GM18520 (cell line): ENCODE measurements at regions not wholly inside any gene's neighbourhood (a gene's known extent, or its start where the extent isn't known, plus 50 kb on each side); places are given as distances from the start of the nearest gene placed in this dataset.

Source experiments
- ATAC-seq: cut with Tn5 transposase; IDR thresholded peaks from one replicate; pipeline ENCODE4 v1.9.1; 2021; ENCODE audit not compliant: unreplicated experiment

DNA sequence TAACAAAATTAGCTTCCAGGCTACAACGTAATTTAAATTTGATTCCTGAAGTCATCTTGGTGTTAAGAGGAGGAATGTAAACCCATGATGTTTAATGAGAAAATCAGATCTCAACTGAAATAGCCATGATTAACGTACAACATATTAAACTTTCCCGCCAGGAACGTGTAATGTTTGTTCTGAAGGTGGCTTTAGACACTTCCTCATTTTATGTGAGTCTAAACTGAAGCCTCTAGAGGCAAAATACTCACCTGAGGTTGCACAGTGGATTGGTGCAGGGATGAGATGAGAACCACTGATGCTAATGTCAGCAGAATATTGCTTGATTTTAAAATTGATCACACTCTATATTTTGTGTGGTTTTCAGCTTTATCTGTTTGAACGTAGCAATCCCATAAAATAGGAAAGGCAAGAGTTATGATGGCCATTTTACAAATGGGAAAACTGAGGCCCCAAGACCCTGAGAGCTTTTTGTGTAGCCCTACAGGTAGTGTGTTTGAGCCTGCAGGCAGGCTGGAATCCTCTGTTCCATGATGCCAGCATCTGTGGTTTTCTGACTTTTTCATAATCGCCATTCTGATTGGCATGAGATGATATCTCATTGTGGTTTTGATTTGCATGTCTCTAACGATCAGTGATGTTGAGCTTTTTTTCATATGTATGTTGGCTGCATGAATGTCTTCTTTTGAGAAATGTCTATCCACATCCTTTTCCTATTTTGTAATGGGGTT, 243.7 kb upstream of the BMPER start:
- no peak for ATAC-seq

DNA sequence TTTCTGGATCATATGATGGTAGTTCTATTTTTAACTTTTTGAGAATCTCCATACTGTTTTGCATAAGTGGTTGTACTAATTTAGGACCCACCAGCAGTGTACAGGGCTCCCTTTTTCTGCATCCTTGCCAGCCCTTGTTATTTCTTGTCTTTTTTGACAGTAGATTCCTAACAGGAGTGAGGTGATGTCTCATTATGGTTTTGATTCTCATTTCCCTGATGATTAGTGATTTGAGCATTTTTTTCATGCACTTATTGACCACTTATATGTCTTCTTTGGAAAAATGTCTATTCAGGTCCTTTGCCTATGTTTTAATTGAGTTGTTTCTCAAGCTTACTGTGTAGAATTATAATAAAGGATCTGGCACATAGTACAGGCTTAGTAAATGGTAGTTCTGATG, 238.8 kb upstream of the BMPER start:
- no peak for ATAC-seq

DNA sequence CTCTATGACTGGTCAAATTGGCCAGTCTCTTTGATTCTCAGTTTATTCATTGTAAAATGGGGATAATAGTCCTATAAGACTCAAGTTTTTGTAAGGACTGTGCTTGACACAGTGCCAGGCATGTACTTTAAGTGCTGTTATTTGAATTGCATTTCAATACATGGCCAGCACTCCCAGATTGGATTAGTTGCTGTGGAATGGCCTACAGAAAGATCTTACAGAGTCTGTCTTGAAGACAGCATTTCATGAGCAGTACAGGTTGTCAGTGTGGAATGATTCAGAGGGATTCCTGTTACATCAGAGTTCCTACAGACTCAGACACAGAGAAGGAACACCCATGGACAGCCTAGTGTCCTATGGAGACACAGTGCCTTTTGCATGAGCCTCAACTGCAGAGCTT, 238.1 kb upstream of the BMPER start:
- no peak for ATAC-seq

DNA sequence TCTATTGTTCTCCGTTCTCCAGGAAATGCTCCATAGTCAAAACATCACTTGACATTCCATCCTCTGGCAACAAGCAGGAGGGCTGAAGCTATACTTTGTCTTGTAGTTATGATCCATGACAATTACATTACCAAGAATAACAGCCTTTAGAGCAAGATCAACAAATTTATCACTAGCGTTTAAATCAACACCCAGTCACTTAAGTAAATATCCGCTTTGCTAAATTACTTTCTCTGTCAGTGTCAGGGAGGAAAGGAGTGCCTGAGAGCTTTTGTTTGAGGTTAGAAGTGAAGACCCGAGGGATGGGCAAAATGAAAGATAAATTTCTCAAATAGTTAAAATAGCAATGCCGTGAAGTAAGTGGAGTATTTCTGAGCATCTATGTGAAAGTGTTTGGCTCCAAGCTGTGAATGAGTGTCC, 236.1 kb upstream of the BMPER start:
- no peak for ATAC-seq

DNA sequence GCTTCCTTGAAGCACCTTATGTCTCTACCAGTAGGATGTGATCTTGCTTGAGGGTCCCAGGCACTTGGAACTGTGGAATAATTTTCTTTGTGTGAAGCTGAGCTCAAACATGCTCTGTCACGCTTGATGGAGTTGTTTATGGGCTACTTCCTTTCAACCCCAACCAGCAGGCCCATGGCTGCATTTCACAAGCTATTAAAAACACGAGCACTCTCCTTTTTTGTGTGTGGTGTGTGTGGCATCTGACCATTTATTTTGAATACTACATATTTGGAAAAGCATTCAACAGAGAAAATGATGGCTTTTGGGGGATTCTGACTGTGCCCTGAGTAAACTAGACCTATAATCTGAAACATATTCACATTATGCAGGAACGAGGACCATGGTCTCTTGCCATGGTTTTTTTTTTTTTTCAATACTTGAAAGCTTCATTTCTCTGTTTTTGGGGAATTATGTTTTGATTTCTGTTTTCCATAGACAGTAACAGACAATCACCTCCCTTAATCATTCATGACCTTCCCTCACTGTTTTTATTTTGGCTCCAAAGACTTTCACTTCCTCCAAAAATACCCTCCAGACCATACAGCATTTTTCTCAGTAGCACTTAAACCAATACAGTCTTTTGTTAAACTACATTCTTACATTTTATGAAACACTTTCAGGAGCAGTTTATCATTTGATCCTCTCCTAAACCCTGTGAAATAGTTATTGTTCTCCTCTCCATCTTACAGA, 233.6 kb upstream of the BMPER start:
- ATAC-seq: no peak

DNA sequence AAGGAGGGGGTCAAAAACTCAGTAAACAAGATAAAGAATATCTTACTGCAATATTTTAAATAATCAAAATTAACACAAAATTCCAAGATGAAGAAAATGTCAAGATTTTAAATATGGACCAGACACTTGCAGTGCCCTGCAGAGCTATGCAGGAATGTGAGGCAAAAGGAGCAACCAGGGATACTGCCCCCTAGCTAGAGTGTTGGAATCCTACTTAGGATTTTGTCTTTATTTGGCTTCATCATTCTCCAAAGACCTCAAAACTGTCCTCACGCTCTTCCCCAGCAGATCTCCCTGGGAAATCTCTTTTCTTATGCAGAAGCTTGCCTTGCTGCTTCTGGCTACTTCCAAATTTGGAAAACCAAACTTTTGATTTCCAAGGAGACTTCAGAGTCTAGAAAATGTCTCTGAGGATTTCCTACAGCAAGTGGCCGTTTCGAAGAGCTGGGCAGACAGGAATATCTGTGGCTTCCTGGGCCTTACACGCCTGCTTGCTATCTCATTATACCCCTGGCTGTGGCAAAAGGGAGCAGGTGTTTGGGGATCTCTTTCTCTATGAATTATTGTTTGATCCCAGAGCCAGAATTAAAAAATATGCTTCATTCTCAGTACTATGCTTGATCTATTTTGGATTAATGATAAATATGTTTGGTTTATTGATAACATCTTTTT, 232.2 kb upstream of the BMPER start:
- no peak for ATAC-seq

DNA sequence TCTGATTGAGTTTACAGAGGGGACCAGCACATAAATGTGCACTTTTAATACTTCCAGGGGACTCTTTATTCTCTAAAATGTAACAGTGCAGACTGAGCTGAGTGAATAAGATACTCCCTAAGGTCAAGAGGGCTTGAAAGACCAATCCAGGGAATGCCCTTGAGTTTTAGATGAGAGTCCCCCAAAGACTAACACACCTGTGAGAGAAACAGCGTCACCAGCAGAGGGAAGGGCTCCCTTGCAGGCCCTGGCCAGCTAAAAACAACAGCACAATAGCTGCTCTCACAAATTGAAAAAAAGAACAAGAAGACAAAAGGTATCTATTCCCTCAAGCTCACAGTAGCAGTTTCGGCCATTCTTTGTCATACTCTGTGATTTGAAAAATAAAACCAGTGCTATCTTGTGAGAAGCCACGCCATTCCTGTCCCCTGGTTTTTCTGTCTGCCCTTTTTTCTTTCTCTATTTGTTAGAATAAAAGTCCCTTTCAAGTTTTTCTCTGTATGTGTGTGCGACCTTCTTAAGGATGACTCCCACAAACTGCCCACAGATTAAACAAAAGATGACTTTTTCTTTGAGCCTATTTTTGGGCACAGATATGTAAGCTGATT, 230.4 kb upstream of the BMPER start:
- no peak for ATAC-seq

DNA sequence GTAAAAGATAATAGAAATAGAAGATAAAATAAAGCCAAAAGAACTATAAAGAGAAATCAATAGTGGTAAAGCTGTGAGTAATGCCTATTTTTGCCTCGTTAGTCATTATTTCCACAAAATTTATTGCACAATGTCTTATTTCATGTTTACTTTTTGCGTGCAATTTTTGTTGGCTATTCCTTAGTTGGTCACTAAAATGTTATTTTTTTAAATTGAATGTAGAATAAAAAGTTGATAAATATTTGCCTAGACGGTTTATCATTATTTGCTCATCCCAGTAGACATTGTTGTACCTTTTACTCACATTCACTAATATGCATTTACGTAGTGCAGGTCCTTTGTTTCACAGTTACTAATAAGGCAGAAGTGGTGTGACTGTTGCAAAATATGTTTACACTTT, 227.8 kb upstream of the BMPER start:
- ATAC-seq: no peak

DNA sequence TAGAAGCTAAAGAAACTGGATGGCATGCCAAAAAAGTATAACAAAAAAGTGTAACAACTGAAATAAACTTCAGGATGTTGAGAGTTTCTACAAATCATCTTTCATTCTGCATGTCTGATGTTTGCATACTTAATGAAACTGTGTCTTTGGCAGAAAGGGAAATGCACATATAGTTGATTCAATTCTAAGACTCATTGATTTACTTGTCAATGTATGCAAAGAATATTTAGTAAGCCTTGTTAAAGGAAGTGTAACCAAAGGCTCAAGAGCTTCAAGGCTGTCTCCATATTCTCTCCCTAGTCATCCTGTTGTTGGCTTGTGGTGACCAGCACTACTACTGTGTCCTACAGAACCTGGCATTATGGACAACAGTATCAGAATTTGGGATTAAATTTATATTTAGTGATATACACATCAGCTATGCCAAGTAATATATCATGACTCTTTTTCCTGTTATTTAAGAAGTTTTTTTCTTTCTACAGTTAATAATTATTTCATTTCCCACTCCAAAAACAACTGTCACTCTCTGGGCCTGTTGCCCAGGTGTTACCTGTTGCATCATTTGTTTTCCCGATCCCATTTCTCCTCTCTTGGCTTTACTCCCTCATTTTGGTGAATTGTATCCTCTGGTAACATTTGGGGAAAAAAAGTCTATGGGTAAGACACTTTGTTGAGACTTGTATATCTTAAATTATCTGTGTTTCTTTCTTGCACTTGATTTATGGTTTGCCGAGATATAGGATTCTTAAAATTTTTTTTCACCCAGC, 226.6 kb upstream of the BMPER start:
- no peak for ATAC-seq

DNA sequence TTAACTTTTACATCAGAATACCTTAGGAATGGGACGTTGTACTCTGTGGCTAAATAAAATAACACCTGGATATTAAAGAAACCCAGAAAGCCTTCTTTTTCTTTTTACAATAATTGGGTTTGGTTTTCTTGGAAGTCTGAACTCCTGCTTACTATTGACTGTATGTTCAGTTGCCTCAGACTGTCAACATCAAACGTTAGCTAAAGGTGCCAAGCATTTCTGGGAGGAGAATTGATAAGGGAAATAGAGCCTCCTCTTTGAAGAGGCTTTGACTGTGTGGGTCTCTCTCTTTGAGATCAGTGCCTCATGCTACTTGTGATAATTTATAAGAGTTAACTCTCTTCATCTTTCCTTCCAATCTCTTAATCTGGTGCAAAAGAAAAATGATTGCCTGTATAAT, 224.7 kb upstream of the BMPER start:
- no peak for ATAC-seq

DNA sequence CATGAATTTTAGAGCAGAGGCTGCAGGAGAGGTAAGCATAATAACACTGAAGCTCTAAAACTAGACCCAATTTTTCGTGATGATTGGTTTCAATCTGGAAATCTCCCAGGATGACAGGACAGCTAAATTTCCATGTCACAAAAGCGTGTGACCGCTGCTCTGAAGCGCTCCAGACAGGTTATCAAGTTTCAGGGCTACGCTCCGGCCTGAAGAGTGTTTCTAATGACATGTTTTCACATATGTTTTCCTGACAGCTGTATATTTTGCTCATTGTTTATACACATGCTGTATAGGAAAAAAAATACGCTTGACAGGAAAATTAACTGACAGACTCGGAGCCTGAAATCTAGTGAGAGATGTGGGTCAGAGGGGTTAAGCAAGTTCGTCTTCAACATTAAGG, 219.8 kb upstream of the BMPER start:
- ATAC-seq: no peak

DNA sequence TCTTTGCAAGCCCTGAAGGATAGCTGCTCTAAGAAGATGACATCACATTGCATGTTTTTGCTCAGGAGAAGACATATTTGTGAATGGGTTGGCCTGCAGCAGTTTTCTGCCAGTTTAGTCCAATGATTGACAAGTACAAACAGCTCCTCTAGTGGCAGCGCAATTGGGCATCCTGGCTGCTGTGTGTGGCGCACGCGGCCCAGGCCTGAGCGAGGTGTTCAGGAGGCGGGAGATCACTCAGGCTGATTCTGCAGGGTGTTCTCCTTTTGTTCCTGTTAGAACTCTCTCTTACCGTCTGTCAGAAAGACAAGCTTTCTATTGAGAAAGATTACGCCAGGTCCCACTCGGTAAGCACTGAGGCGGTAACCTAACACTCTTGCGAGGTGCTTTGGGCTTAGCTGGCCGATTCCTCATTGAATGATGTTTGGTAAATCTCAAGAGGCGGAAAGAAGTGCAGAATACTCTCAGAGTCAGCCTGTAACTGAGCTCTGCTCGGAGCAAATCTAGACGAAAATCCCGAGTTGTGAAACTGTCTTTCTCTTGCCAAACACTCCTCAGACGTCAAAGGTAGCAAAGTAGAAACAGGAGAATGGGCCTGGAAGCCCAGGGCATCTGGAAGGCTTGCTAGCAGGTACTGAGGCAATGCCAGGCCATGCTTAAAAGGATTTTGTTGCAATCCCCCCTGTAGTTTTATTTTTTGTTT, 219.2 kb upstream of the BMPER start:
- ATAC-seq: no peak

DNA sequence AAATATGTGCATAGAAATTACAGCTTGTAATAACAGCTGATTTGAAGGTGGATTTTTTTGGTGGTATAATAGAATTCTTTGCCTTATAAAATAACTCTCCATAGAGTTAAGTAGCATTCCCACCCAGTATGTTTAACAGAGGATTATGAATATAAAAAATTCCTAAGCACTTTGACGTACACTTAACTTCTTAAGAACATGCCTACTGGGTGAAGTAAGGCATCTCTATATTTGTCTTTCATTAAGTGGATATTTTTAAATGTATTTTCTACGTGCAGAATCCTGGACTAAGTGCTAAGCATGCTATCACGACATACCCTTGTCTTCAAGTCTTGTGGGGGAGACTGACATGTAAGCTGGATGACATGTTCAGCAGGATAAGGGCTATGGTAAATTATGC, 217.7 kb upstream of the BMPER start:
- ATAC-seq: no peak

DNA sequence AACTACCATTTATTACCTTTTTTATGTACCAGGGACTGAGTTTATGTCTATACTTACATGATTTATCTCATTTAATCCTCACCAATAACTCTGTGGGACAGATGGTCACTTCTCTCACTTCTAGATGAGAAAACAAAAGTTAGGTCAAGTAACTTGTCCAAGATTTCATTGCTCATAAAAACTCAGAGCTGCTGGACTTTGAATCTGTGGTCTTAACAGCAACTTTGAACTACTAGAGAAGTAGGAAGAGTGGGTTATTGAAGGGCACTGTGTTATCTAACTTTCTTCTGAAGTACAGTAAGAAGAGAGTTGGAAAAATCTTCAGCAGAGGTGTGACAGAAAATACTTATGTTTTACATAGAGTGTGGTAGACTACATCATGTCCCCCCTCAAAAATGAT, 214.2 kb upstream of the BMPER start:
- no peak for ATAC-seq

DNA sequence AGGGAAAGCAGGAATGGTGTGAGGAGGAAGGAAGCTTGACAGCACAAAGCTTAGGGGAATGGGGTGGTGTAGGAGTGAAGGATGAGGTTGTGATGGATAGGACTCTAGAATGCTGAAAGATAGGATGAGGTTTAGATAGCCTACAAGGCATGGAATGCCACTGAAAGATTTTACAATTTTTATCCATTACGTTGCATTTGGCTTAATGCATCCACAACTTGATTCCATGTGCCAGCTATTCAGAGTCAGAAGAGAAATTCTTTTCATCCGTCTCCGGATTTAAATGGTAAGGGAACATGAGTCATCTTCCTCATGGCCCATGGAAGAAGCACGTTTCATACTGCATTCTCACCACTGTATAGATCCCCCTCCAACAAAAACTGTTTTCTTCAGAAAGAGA, 212.4 kb upstream of the BMPER start:
- ATAC-seq: no peak

DNA sequence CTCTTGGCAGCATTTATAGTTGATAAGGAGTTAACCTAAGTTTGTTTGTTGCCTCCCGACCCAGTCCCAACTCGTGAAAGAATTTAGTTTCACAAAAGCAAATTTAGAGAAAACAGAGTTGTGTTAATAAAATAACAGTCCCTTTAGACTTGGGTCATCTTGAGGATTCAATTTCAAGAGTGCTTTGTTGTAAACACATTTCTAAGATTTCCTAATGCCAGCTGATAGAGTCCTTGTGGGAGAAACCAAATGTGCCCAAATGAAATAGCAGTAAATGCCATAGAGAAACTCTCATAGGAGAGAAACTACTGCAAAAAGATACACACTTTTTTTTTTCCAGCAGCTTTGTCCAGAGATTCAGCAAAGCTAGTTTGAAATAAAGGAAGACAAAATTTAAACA, 211.3 kb upstream of the BMPER start:
- ATAC-seq: no peak

DNA sequence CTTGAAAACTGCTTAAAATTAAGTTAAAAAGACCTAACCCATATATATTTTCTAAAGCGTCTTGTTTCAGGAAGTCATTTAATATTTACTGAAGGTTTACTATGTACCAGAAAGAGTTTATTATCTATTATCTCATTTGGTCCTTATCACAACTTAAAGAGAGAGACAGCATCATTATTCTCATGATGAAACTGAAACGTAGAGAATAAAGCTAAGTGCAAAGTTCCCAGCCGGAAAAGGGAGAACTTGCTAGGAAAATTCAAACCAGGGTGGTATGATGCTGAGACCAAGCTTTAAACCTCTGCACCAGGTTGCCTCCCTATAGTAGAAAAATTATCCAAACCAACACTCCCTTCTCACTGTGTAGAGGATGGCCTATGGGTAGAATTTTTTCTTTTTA, 207.7 kb upstream of the BMPER start:
- no peak for ATAC-seq

DNA sequence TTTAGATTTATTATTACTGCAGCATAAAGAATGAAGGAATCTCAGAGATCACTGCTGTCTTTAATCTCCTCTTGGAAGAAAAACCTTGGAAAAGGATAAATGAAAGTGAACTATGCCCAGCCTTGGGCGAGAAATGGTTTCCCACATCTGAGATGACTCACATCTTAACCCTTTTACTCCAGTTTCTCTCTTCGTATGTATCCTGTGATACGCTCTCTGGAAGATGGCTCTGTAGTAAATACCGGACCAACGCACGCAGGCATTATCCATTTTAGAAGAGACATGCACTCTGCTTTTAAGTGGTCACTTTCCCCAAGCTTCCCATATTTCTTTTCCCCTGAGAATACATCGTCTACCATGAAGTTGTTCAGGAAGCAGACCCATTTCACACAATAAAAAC, 207.3 kb upstream of the BMPER start:
- no peak for ATAC-seq

DNA sequence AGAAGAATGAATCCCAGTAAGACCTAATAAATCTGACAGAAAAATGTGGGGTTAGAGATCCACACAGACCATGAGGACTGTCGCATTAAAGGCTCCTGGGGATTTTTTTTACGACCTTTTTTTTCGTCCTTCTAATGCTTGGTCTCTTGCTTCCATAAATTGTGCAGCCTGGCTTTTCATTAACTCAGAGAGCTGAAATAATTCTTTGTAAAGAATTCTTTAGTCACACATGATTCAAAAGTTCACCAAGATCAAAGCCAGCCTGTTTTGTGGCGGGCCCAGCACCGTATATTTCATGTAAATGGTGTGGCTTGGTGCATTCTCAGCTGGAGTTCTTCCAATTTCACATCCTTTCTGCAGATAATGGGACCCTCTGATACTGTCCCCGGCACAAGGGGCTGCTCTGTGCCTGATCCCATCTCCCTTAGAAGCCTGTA, 206.6 kb upstream of the BMPER start:
- no peak for ATAC-seq
